Suprapubic skin (tissue), 4 donors: ENCODE measurements at regions not wholly inside any gene's neighbourhood (a gene's known extent, or its start where the extent isn't known, plus 50 kb on each side); places are given as distances from the start of the nearest gene placed in this dataset.

Experiments used
- EP300 ChIP-seq: sonication (generic); formaldehyde crosslinking; IDR thresholded peaks from one replicate; pipeline ENCODE4 v1.6.1; 2017; ENCODE audit warnings: antibody characterized with exemption
- POLR2A ChIP-seq, 2 donors: fragments of 450-650 bp; IDR thresholded peaks; one replicate each; pipeline ENCODE4 v1.6.1; 2017; ENCODE audit warnings: antibody characterized with exemption in 2 of 2, mild to moderate bottlenecking in 2 of 2, moderate library complexity in 2 of 2
- POLR2AphosphoS5 ChIP-seq, 3 donors: sonication (generic); formaldehyde crosslinking; IDR thresholded peaks; one replicate each; pipeline ENCODE4 v1.6.1; 2017; ENCODE audit warnings: antibody characterized with exemption in 3 of 3
- TF ChIP-seq, protein P1 (sequence below), 2 donors: fragments of 200-600 bp in 1 of 2; fragments of 450-650 bp in 1 of 2; sonication (generic) in 1 of 2; IDR thresholded peaks; one replicate each; pipeline ENCODE4 v1.5.1; 2016 to 2019; ENCODE audit warnings: antibody characterized with exemption in 2 of 2, mild to moderate bottlenecking in 1 of 2, moderate library complexity in 1 of 2

DNA sequence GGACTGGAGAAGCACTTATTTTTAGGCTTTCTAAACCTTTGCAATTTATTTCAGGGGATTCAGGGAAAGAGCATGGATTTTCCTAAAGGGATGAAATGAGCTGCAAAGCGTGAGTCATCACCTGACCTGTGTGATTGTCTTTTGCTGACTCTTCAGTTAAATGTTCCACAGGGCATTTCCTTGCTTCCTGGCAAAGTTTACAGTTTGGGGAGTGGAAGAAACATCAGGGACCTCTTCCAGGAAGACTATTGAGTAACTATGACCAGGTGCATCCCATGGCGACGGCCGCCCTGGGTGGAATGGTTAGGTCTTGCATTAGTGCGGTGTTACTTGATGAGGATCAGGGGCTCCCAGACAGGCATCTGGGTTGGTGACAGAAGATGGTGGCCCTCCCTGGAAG, 79.5 kb upstream of the SIPA1L2 start:
- no peak for TF ChIP-seq POLR2AphosphoS5 (IDR thresholded peaks at IDR 0.05)
- TF ChIP-seq POLR2A (IDR thresholded peaks at IDR 0.05): no peak
- TF ChIP-seq, protein P1, sequence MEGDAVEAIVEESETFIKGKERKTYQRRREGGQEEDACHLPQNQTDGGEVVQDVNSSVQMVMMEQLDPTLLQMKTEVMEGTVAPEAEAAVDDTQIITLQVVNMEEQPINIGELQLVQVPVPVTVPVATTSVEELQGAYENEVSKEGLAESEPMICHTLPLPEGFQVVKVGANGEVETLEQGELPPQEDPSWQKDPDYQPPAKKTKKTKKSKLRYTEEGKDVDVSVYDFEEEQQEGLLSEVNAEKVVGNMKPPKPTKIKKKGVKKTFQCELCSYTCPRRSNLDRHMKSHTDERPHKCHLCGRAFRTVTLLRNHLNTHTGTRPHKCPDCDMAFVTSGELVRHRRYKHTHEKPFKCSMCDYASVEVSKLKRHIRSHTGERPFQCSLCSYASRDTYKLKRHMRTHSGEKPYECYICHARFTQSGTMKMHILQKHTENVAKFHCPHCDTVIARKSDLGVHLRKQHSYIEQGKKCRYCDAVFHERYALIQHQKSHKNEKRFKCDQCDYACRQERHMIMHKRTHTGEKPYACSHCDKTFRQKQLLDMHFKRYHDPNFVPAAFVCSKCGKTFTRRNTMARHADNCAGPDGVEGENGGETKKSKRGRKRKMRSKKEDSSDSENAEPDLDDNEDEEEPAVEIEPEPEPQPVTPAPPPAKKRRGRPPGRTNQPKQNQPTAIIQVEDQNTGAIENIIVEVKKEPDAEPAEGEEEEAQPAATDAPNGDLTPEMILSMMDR (IDR thresholded peaks at IDR 0.05): no peak
- TF ChIP-seq EP300: no peak
